HG03432 (cell line): ENCODE measurements at regions not wholly inside any gene's neighbourhood (a gene's known extent, or its start where the extent isn't known, plus 50 kb on each side); places are given as distances from the start of the nearest gene placed in this dataset.
"Not testable (repeated sequence)": the region's sequence is repeated elsewhere in the genome, so short reads cannot be mapped to it uniquely, and the experiment has no call there.

ENCODE experiments used
- ATAC-seq: cut with Tn5 transposase; IDR thresholded peaks from one replicate; pipeline ENCODE4 v1.9.1; 2021; ENCODE audit warnings: mild to moderate bottlenecking, moderate library complexity; ENCODE audit not compliant: unreplicated experiment

DNA sequence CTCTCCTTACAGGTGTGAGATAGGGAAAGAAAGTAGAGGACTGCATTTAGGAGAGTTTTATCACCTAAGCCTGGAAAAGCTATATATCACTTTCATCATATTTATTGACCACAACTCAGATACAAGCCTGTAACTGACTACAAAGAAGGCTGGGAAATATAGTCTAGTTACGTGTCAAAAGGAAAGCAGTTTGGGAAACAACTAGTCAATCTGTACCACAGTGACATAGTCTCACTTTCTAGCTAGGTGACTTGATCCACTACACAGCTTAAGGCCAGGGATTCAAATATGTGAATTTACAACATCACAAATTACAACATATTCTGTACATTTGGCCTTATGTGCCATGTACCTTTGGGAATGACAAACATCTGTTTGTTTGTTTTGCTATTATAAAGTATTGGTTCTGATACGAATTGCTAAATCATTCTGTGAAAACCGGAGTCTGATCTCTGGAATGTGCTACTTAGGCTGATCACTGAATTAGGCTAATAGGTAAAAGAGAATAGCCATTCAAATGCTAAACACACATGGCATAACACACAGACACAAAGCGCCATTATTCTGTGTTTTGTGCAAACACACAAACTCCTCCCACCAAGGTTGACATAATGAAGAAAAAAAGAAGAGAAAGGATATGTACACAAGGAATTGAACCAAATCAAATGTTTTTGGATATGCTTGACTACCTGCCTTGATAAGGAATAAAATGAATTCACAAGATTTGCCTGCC is 279.8 kb downstream of the DUSP6 start:
- no peak for ATAC-seq

GRCh38 chr12:89070603-89071002 is 281.7 kb downstream of the DUSP6 start:
- ATAC-seq = no peak

GRCh38 chr12:89069431-89069830 is 282.9 kb downstream of the DUSP6 start:
- ATAC-seq = no peak

DNA sequence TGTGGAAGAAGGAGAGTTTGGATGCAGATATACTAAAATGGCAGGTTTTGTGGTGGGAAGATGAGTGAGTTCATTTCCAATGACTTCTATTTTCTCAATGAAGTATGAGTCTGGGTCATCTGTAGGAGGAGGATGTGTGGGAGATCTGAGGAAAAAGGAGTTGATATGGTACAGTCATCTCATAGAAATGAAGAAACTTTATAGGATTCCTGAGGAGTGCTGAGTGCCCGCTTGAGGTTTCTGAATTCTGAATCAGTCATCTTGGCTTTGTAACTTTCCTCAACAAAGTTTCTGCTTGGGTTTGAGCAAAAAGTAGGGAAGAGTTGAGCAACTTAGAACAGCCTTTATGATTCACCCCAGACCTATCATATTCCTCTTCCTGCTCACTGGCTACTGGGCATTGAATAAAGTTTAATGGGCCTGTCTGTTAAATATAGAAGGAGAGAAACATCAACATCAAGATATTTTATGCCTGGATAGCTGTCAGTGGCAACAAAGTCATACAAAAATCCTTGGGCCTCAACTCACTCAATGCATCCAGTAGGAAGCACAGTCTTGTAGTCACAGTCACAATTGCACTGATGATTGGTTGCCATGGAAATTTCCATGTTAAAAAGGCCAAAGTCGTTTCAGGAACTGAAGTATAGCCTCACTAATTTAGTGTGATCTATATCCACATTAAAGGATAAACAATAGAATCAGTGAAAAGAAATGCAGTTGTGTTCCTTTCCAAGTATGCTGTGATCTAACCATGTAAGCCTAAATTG is 284.7 kb downstream of the DUSP6 start:
- no peak for ATAC-seq

DNA sequence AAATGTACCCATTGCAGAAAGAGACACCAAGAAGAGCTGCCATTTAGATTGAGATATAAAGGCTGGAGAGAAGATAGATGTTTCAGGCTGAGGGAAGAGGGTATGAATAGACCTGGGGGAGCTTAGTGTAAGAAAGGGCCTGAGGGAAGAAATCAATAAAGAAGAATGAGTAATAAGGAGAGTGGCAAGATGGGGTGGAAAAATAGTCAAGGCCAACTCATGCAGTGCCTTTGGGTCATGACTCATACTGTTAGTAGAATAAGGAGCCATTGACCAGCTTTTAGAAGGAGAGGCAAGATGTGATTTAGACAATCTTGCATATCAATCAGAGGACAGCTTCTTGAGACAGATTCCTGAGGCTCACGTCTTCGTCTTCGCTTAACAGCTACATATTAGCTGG is 287.5 kb downstream of the DUSP6 start:
- ATAC-seq = no peak

DNA sequence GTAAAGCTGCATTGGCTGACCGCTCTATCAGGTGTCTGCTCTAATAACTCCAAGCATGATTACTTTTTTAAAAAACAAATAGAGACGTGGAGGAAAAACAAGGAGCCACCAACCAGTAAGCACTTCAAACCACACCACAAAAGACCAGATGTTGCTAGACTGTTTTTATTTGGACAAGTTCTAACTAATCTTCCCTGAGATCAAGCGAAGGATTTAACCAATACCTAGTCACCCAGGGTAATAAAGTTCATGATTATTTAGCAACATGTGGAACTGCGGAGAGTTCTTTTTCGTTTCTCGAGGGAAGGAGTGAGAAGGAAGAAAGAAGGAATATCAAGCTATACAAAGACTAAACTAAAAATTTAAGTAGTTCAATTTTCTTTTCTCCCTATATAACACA is 288.1 kb downstream of the DUSP6 start:
- no peak for ATAC-seq

GRCh38 chr12:89062996-89063395 is 289.3 kb downstream of the DUSP6 start:
- ATAC-seq = no peak

- ATAC-seq = no peak
Observed at GRCh38 chr12:89059721-89060541, 292.4 kb downstream of the DUSP6 start.

- ATAC-seq = no peak
Observed at GRCh38 chr12:89059056-89059455, 293.2 kb downstream of the DUSP6 start.

DNA sequence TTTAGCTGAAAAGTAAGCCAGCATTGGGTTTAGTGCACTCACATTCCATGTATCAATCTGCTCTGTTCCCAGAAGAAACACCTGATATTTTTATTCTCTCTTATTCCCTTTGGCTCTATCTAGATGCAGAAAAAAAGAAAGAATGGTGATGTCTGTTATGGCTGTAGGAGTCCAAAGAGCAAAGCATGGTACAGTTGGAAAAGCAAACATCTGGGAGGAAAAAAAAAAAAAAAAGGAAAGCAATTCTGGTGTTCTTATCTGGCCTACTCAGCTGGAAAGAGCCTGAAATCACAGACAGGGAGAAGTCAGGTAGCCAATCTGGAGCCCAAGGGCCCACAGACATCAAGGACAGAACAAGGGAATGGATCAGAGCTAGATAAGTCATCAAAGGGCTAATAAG is 293.9 kb downstream of the DUSP6 start:
- no peak for ATAC-seq

- ATAC-seq = not testable (repeated sequence)
Observed at GRCh38 chr12:89053817-89054216, 298.5 kb downstream of the DUSP6 start.

DNA sequence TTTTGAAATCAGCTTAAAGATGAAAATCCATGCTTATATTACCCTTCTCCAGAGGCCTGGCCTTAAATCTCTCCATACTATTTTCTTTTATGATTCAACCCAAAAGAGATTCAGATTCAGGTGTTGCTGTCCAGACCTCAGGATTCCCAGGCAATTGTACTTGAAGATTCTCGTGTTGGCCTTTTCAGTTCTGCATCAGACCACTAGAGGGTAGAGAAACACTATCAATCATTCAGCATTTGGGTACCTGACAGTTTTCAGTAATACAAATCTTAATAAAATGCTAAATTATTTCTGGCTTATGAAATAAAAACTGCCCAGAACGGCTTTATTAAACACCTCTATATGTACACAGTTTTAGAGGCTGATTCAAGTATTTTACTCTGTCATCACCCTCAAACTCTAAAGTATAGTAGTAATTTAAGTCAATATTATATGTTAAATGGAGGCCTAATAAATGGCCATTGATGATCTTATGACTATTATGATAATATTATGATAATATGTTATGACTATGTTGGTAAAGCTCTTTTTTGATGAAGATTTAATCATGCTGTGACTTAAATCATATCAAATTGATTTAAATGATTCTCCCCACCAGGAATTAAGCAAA is 301.1 kb downstream of the DUSP6 start:
- ATAC-seq = peak; percentile 90

DNA sequence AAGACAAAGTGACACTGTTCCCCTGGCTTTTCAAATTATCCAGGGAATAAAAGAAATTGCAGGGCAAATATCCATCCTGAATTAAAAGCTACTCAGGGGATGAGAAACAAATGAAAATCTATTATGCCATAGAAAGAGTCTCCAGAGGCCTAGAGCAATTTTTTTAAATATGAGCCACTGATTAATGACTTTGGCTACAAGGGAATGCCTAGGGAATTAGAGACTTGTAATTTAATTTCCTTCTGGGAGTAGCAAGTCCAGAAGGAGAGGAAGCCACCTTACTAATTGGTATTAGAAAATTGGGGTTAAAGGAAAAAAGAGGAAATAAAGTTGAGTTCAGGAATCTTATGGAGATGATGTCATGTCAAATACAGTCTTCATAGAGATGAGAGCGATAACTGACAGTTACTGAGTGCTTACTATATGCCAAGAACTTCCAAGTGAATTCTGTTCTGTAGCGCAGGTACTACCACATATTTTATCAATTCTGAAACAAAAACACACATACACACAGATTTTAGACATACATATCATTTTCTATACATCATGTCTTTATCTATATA is 304.4 kb downstream of the DUSP6 start:
- no peak for ATAC-seq

- ATAC-seq = no peak
Observed at GRCh38 chr12:89041078-89041477, 311.2 kb downstream of the DUSP6 start.

DNA sequence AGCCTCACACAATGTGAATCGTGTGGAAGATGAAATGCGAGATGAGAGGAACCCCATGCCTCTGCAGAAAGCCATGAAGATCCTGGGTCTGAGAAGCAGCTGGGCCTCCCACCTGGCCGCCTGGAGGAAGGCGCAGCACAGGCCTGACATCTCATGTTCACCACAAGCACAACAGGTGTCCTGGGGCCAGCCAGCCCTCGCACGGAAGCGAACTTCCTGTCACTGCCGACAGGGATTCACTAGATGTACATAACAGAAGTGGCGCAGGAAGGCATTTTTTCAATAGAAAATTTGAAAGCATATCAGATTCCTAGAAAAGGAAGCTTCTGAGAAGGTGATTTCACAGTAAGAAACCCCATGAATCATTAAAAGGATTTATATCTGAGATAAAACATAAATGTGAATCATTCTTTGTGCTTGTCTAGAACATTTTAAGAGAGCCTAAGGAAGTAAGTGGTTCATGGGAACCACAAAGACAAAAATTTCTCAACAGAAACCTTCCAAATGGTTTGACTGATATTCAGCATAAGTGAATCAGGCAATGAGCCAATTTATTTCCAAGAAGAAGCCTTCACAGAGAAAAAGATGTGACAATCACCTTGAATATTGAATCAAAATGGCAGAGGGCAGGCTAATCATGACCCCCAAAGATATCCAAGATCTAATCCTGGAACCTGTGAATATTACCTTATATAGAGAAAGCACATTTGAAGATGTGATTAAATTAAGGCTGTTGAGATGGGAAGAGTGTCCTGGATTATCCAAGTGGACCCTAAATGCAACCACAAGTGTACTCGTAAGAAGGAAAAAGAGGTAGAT is 311.9 kb downstream of the DUSP6 start:
- ATAC-seq = peak; percentile 100

DNA sequence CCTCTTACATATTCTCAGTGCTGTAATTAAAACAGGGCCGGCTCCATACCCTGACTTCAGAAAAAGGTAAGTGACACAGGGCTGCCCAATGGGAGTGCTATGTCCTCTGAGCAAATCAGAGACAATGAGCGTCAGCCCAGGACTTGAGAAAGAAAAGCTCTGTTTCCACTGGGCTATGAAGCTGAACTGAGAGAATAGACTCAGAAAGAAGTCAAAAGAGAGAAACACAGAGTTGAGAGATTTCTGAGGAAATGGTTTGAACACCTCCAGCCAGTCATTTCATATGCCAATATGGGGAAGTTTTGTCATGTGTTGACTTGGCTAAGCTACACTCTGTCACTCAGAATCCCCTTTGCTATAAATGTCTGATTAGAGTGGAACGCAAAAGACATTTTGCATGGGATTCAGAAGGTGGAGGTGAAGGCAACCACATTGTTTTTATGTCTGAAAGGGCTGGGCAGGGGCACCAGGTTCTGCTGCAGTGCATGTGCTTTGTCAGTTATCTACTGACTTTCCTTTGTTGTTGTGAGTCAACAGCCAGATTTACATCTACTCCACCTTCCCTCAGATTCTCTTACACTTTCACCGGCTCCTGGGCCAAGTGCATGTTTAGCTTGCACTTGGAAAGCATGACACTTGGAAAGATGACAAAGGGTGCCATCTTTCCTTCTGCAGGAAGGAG is 313.3 kb downstream of the DUSP6 start:
- ATAC-seq = no peak

GRCh38 chr12:89033062-89033461 is 319.2 kb downstream of the DUSP6 start:
- ATAC-seq = no peak

- ATAC-seq = no peak
Observed at GRCh38 chr12:89029961-89030360, 322.3 kb downstream of the DUSP6 start.

- no peak for ATAC-seq
Observed at GRCh38 chr12:89024580-89024979, 327.7 kb downstream of the DUSP6 start.
